ENCODE measurements at regions not wholly inside any gene's neighbourhood (a gene's known extent, or its start where the extent isn't known, plus 50 kb on each side); places are given as distances from the start of the nearest gene placed in this dataset.

DNA sequence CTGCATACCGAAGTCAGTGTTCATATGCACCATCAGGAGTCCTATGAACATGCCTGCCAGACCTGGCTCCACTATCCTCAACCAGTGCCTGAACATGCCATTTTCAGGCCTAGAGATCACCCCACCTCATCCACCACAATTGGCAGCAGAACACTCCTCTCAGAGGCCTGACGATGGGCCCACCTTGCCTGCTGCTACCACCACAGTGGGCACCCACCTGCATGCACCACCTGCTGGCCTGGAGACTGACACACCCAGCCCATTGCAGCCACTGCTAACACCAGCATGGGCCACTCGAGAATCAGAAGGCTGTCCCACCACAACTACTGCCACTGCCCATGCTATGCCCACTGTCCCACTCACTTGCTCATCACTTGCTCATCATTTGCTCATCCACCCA is 130.7 kb upstream of the FAM13C start (continued):
- TF ChIP-seq CHD7 (IDR thresholded peaks at IDR 0.05; ENCODE audit: insufficient replicate concordance, low read length) (no peak), BRCA1 (IDR thresholded peaks at IDR 0.05; ENCODE audit: low read depth, low read length) (no peak), CREB1 (IDR thresholded peaks at IDR 0.05) (no peak), POLR2A (IDR thresholded peaks at IDR 0.05; ENCODE audit: control extremely low read depth in 1 of 2, low read depth in 2 of 2, low read length in 2 of 2) (no peak), KDM5A (IDR thresholded peaks at IDR 0.05; ENCODE audit: low read length) (no peak), SUZ12 (IDR thresholded peaks at IDR 0.05; ENCODE audit: low read length) (no peak), HDAC2 (IDR thresholded peaks at IDR 0.05; ENCODE audit: borderline replicate concordance in 1 of 2, low read depth in 2 of 2, low read length in 2 of 2) (no peak), SIRT6 (IDR thresholded peaks at IDR 0.05; ENCODE audit: low read length) (no peak), ATF2 (IDR thresholded peaks at IDR 0.05; ENCODE audit: low read length) (no peak), NRF1 (IDR thresholded peaks at IDR 0.05; ENCODE audit: low read depth, low read length) (no peak)
